Astrocyte (in vitro differentiated cells and primary cell): ENCODE measurements at regions not wholly inside any gene's neighbourhood (a gene's known extent, or its start where the extent isn't known, plus 50 kb on each side); places are given as distances from the start of the nearest gene placed in this dataset.

Source experiments
- CTCF ChIP-seq: IDR thresholded peaks from 2 replicates; pipeline ENCODE4 v1.5.1; 2011; ENCODE audit warnings: low read depth, mild to moderate bottlenecking, inconsistent platforms, low read length, moderate library complexity; ENCODE audit not compliant: insufficient read depth
- EZH2 ChIP-seq: IDR thresholded peaks from 2 replicates; pipeline ENCODE4 v1.6.1; 2012; ENCODE audit warnings: mild to moderate bottlenecking, low read length, inconsistent platforms; ENCODE audit not compliant: insufficient read depth

GRCh38 chr1:83097715-83098114 is 901.2 kb downstream of the TTLL7 start:
- no peak for TF ChIP-seq CTCF
- no peak for TF ChIP-seq EZH2
